ENCODE measurements at regions not wholly inside any gene's neighbourhood (a gene's known extent, or its start where the extent isn't known, plus 50 kb on each side); places are given as distances from the start of the nearest gene placed in this dataset.

GRCh38 chr22:48752451-48753380 lies 1075.0 kb downstream of the BRD1 start:
- no peaks in the 10 kb centered on the region for H3K27me3 ChIP-seq
- intact Hi-C loops (cut with DNase I): no loop called here
- no peaks in the 10 kb centered on the region for H3K4me1 ChIP-seq (replicated peaks in 1 of 2)
- peak in 2 of 7 donors; percentile 3 to 25 for DNase-seq
- H3K9me3 ChIP-seq (replicated peaks in 1 of 3): no peaks in the 10 kb centered on the region
- no peak overlapping the region for H3K4me3 ChIP-seq
- no peaks in the 10 kb centered on the region for H3K36me3 ChIP-seq (replicated peaks in 1 of 2)
- H3K27ac ChIP-seq: no peak overlapping the region
- TF ChIP-seq POLR2A (IDR thresholded peaks at IDR 0.05) (no peak), CTCF (IDR thresholded peaks at IDR 0.05) (no peak)
- 60 to 81% (median 72%) methylated on average over 1 to 22 of the region's 22 CpGs for WGBS, 4 donors

- intact Hi-C loops (cut with DNase I): no loop called here
- Histone ChIP-seq H3K27me3 (no peaks in the 10 kb centered on the region), H3K4me1 (replicated peaks in 1 of 2) (no peaks in the 10 kb centered on the region), H3K9me3 (replicated peaks in 1 of 3) (no peaks in the 10 kb centered on the region), H3K36me3 (replicated peaks in 1 of 2) (no peaks in the 10 kb centered on the region), H3K4me3 (no peak overlapping the region), H3K27ac (no peak overlapping the region)
- 86 to 93% (median 87%) methylated on average over 13 to 26 of the region's 26 CpGs for WGBS, 4 donors
- no peak for TF ChIP-seq CTCF (IDR thresholded peaks at IDR 0.05)
- TF ChIP-seq POLR2A (IDR thresholded peaks at IDR 0.05): no peak
- peak in 2 of 7 donors; percentile 7 to 20 for DNase-seq
These were observed 1075.9 kb downstream of the BRD1 start for GRCh38 chr22:48751539-48752437.

GRCh38 chr22:48750826-48751440 lies 1076.7 kb downstream of the BRD1 start:
- intact Hi-C loops (cut with DNase I): no loop called here
- H3K4me1 ChIP-seq (replicated peaks in 1 of 2): no peaks in the 10 kb centered on the region
- no peaks in the 10 kb centered on the region for H3K9me3 ChIP-seq (replicated peaks in 1 of 3)
- H3K36me3 ChIP-seq (replicated peaks in 1 of 2): no peaks in the 10 kb centered on the region
- TF ChIP-seq CTCF (IDR thresholded peaks at IDR 0.05): no peak
- TF ChIP-seq POLR2A (IDR thresholded peaks at IDR 0.05): no peak
- WGBS, 4 donors: 92 to 97% (median 93%) methylated on average over 41 to 46 of the region's 46 CpGs
- no peaks in the 10 kb centered on the region for H3K27me3 ChIP-seq
- H3K4me3 ChIP-seq: no peak overlapping the region
- no peak overlapping the region for H3K27ac ChIP-seq
- DNase-seq: peak in 2 of 7 donors; percentile 16 to 18

GRCh38 chr22:48750282-48750681 lies 1077.4 kb downstream of the BRD1 start:
- TF ChIP-seq CTCF (IDR thresholded peaks at IDR 0.05): no peak
- no peak for TF ChIP-seq POLR2A (IDR thresholded peaks at IDR 0.05)
- Histone ChIP-seq H3K36me3 (replicated peaks in 1 of 2) (no peaks in the 10 kb centered on the region), H3K27ac (no peak overlapping the region), H3K4me1 (replicated peaks in 1 of 2) (no peaks in the 10 kb centered on the region), H3K4me3 (no peak overlapping the region), H3K9me3 (replicated peaks in 1 of 3) (no peaks in the 10 kb centered on the region), H3K27me3 (no peaks in the 10 kb centered on the region)
- peak in 2 of 7 donors; percentile 5 to 15 for DNase-seq
- intact Hi-C loops (cut with DNase I): no loop called here
- WGBS, 4 donors: 91 to 95% (median 91%) methylated on average over 24 to 27 of the region's 27 CpGs

Data from adrenal gland (tissue), 9 donors.